ENCODE measurements at regions not wholly inside any gene's neighbourhood (a gene's known extent, or its start where the extent isn't known, plus 50 kb on each side); places are given as distances from the start of the nearest gene placed in this dataset.

DNA sequence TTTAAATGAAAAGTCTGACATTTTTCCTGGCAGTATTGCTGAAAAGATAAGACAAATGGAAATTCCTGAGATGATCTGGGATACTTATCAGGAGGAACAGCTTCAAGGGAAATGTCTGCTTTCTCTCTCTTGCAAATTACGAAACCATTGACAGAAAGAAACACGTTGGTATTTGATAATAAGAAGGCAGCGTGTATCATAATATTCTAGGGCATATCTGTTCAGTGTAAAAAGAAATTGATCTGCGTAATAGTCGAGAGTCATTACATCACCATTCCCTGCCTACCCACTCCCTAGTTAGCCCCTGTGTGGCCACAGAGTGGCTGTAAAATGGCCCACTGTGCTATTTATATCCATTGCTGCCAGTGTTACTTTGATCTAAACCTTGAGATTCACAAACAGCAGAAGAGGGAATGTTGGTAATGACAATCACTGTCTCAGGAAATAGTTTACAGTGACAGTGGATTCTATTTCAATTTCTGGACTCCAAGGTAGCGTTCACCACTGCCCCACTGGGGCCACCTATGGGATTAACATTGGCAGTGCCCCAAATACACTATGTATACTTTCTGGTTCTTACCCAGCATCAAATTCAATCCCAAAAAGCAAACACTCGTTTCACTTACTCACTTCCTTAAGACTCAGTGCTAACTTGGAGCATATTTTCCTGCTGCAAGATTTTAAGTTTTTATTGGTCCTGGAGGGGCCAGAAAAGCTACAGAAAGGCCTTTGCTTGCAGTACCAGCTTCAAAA, 133.4 kb upstream of the GAS1 start:
- Histone ChIP-seq H3K9ac (ENCODE audit: low read length) (no peak overlapping the region), H3K9me3 (ENCODE audit: control insufficient read depth in 1 of 2, insufficient read depth in 1 of 2, low read depth in 1 of 2, low read length in 2 of 2) (no peaks in the 10 kb centered on the region), H2AFZ (ENCODE audit: low read depth, low read length, poor library complexity, severe bottlenecking) (no peak overlapping the region), H3K79me2 (ENCODE audit: insufficient read depth, low read length) (no peaks in the 10 kb centered on the region), H3K4me3 (replicated peaks in 1 of 2; ENCODE audit: low read depth in 1 of 2, low read length in 2 of 2) (no peak overlapping the region), H4K20me1 (ENCODE audit: insufficient read depth) (no peaks in the 10 kb centered on the region), H3K4me2 (ENCODE audit: low read length) (no peak overlapping the region), H3K4me1 (ENCODE audit: control insufficient read depth in 1 of 2, insufficient read depth in 2 of 2, low read length in 2 of 2) (no peaks in the 10 kb centered on the region), H3K9me2 (ENCODE audit: insufficient read depth) (no peaks in the 10 kb centered on the region), H3K27ac (ENCODE audit: low read depth, low read length) (no peak overlapping the region), H3K27me3 (ENCODE audit: insufficient read depth, low read length) (no peaks in the 10 kb centered on the region), H3K36me3 (ENCODE audit: control insufficient read depth in 1 of 2, insufficient read depth in 2 of 2, low read length in 2 of 2) (no peaks in the 10 kb centered on the region)
- RAD21 ChIA-PET (ENCODE audit: low non-redundant PET in 1 of 2, low total read pairs in 2 of 2, uncharacterized antibody in 2 of 2, unreplicated experiment in 2 of 2) = no interaction called here
- peak; percentile 65; the same call in 1 of the 2 replicates for ATAC-seq
- CTCF ChIA-PET = no interaction called here
- no TSS peak for BruUV-seq (replicated peaks)
- intact Hi-C loops (cut with micrococcal nuclease) = no loop called here
- TF ChIP-seq JUND (IDR thresholded peaks at IDR 0.05) (no peak), RAD21 (IDR thresholded peaks at IDR 0.05; ENCODE audit: low read depth) (peak; percentile 29)
- TF ChIP-seq, protein P1, sequence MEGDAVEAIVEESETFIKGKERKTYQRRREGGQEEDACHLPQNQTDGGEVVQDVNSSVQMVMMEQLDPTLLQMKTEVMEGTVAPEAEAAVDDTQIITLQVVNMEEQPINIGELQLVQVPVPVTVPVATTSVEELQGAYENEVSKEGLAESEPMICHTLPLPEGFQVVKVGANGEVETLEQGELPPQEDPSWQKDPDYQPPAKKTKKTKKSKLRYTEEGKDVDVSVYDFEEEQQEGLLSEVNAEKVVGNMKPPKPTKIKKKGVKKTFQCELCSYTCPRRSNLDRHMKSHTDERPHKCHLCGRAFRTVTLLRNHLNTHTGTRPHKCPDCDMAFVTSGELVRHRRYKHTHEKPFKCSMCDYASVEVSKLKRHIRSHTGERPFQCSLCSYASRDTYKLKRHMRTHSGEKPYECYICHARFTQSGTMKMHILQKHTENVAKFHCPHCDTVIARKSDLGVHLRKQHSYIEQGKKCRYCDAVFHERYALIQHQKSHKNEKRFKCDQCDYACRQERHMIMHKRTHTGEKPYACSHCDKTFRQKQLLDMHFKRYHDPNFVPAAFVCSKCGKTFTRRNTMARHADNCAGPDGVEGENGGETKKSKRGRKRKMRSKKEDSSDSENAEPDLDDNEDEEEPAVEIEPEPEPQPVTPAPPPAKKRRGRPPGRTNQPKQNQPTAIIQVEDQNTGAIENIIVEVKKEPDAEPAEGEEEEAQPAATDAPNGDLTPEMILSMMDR (IDR thresholded peaks at IDR 0.05 in 2 of 3, conservative IDR thresholded peaks at IDR 0.05 in 1 of 3; ENCODE audit: borderline replicate concordance in 1 of 3, insufficient read depth in 1 of 3, low read depth in 2 of 3, low read length in 2 of 3) = peak; percentile 7 to 50 (median 38); a peak in 4 of 6 replicates
- POLR2A ChIA-PET = interaction anchor here (0.9 kb wide), 1 partner anchor 62 kb away, joined by 3 read pairs; no protein-coding TSS in a partner anchor
- DNase-seq (ENCODE audit: low read depth, low spot score) = no peak

DNA sequence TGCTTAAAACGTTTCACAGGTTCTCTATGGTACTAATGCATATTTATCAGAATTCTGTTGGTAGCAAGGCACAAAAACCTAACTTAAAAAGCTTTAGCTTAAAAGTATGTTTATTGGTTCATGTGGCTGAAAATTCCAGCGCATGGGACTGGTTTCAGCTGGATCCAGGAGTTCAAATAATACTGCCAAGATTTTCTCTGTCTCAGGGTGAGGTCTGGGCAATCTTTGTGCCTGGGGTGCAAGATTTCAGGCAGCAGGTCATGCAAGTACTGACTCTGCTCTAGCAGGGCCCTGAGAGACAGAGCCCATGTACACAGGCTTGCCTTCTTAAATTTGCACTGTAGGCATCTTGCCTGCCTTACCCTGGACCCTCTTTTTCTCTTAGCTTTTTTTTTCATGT, 134.2 kb upstream of the GAS1 start:
- BruUV-seq (replicated peaks) = no TSS peak
- Histone ChIP-seq H3K27ac (ENCODE audit: low read depth, low read length) (no peak overlapping the region), H3K27me3 (ENCODE audit: insufficient read depth, low read length) (no peaks in the 10 kb centered on the region), H2AFZ (ENCODE audit: low read depth, low read length, poor library complexity, severe bottlenecking) (no peak overlapping the region), H3K9ac (ENCODE audit: low read length) (no peak overlapping the region), H3K9me3 (ENCODE audit: control insufficient read depth in 1 of 2, insufficient read depth in 1 of 2, low read depth in 1 of 2, low read length in 2 of 2) (no peaks in the 10 kb centered on the region), H4K20me1 (ENCODE audit: insufficient read depth) (no peaks in the 10 kb centered on the region), H3K4me3 (replicated peaks in 1 of 2; ENCODE audit: low read depth in 1 of 2, low read length in 2 of 2) (no peak overlapping the region), H3K4me2 (ENCODE audit: low read length) (no peak overlapping the region), H3K4me1 (ENCODE audit: control insufficient read depth in 1 of 2, insufficient read depth in 2 of 2, low read length in 2 of 2) (no peaks in the 10 kb centered on the region), H3K79me2 (ENCODE audit: insufficient read depth, low read length) (no peaks in the 10 kb centered on the region), H3K36me3 (ENCODE audit: control insufficient read depth in 1 of 2, insufficient read depth in 2 of 2, low read length in 2 of 2) (no peaks in the 10 kb centered on the region), H3K9me2 (ENCODE audit: insufficient read depth) (no peaks in the 10 kb centered on the region)
- POLR2A ChIA-PET = interaction anchor here (0.9 kb wide), 1 partner anchor 61 kb away, joined by 3 read pairs; no protein-coding TSS in a partner anchor
- RAD21 ChIA-PET (ENCODE audit: low non-redundant PET in 1 of 2, low total read pairs in 2 of 2, uncharacterized antibody in 2 of 2, unreplicated experiment in 2 of 2) = no interaction called here
- CTCF ChIA-PET = no interaction called here
- intact Hi-C loops (cut with micrococcal nuclease) = no loop called here
- DNase-seq (ENCODE audit: low read depth, low spot score) = no peak
- ATAC-seq = no peak
- TF ChIP-seq, protein P2, sequence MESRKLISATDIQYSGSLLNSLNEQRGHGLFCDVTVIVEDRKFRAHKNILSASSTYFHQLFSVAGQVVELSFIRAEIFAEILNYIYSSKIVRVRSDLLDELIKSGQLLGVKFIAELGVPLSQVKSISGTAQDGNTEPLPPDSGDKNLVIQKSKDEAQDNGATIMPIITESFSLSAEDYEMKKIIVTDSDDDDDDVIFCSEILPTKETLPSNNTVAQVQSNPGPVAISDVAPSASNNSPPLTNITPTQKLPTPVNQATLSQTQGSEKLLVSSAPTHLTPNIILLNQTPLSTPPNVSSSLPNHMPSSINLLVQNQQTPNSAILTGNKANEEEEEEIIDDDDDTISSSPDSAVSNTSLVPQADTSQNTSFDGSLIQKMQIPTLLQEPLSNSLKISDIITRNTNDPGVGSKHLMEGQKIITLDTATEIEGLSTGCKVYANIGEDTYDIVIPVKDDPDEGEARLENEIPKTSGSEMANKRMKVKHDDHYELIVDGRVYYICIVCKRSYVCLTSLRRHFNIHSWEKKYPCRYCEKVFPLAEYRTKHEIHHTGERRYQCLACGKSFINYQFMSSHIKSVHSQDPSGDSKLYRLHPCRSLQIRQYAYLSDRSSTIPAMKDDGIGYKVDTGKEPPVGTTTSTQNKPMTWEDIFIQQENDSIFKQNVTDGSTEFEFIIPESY (IDR thresholded peaks at IDR 0.05; ENCODE audit: extremely low read depth, insufficient replicate concordance, low read length) = no peak
- no peak for TF ChIP-seq SRF (IDR thresholded peaks at IDR 0.05; ENCODE audit: low read depth)
- TF ChIP-seq, protein P3, sequence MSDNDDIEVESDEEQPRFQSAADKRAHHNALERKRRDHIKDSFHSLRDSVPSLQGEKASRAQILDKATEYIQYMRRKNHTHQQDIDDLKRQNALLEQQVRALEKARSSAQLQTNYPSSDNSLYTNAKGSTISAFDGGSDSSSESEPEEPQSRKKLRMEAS (IDR thresholded peaks at IDR 0.05) = no peak
- TF ChIP-seq TCF7L2 (IDR thresholded peaks at IDR 0.05; ENCODE audit: borderline replicate concordance, extremely low read depth, insufficient read depth, insufficient read length) = no peak
- no peak for TF ChIP-seq EZH2 (IDR thresholded peaks at IDR 0.05)
- TF ChIP-seq ELF1 (IDR thresholded peaks at IDR 0.05; ENCODE audit: borderline replicate concordance, low read depth) = no peak
- no peak for TF ChIP-seq POLR2A (IDR thresholded peaks at IDR 0.05; ENCODE audit: borderline replicate concordance, extremely low read depth, insufficient read depth, insufficient read length)
- TF ChIP-seq EGR1 (IDR thresholded peaks at IDR 0.05; ENCODE audit: low read depth) = no peak
- no peak for TF ChIP-seq ZFX (IDR thresholded peaks at IDR 0.05)
- no peak for TF ChIP-seq SIN3A (IDR thresholded peaks at IDR 0.05; ENCODE audit: low read depth)
- TF ChIP-seq, protein P4, sequence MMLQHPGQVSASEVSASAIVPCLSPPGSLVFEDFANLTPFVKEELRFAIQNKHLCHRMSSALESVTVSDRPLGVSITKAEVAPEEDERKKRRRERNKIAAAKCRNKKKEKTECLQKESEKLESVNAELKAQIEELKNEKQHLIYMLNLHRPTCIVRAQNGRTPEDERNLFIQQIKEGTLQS (IDR thresholded peaks at IDR 0.05) = no peak
- no peak for TF ChIP-seq CBX3 (IDR thresholded peaks at IDR 0.05; ENCODE audit: low read depth)
- no peak for TF ChIP-seq FOSL1 (IDR thresholded peaks at IDR 0.05; ENCODE audit: low read depth)
- TF ChIP-seq CEBPB (IDR thresholded peaks at IDR 0.05; ENCODE audit: low read depth) = no peak
- no peak for TF ChIP-seq JUND (IDR thresholded peaks at IDR 0.05)
- no peak for TF ChIP-seq EZH2phosphoT487 (IDR thresholded peaks at IDR 0.05; ENCODE audit: borderline replicate concordance)

Data from HCT116 (cell line).